ENCODE measurements at regions not wholly inside any gene's neighbourhood (a gene's known extent, or its start where the extent isn't known, plus 50 kb on each side); places are given as distances from the start of the nearest gene placed in this dataset.

- TF ChIP-seq, protein P1, sequence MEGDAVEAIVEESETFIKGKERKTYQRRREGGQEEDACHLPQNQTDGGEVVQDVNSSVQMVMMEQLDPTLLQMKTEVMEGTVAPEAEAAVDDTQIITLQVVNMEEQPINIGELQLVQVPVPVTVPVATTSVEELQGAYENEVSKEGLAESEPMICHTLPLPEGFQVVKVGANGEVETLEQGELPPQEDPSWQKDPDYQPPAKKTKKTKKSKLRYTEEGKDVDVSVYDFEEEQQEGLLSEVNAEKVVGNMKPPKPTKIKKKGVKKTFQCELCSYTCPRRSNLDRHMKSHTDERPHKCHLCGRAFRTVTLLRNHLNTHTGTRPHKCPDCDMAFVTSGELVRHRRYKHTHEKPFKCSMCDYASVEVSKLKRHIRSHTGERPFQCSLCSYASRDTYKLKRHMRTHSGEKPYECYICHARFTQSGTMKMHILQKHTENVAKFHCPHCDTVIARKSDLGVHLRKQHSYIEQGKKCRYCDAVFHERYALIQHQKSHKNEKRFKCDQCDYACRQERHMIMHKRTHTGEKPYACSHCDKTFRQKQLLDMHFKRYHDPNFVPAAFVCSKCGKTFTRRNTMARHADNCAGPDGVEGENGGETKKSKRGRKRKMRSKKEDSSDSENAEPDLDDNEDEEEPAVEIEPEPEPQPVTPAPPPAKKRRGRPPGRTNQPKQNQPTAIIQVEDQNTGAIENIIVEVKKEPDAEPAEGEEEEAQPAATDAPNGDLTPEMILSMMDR (IDR thresholded peaks at IDR 0.05): no peak
- TF ChIP-seq POLR2A (IDR thresholded peaks at IDR 0.05) (no peak), POLR2AphosphoS5 (IDR thresholded peaks at IDR 0.05) (no peak)
These were observed 488.3 kb upstream of the FLRT2 start for GRCh38 chr14:85041618-85042017.

Data from upper lobe of left lung (tissue), 4 donors.